HUDEP-2 (cell line): ENCODE measurements at regions not wholly inside any gene's neighbourhood (a gene's known extent, or its start where the extent isn't known, plus 50 kb on each side); places are given as distances from the start of the nearest gene placed in this dataset.

Experiments used
- DNase-seq, 76 experiments: peaks; one replicate each; lab custom pipeline; 2025; ENCODE audit not compliant: unreplicated experiment in 76 of 76; lab: John Stamatoyannopoulos, UW

DNA sequence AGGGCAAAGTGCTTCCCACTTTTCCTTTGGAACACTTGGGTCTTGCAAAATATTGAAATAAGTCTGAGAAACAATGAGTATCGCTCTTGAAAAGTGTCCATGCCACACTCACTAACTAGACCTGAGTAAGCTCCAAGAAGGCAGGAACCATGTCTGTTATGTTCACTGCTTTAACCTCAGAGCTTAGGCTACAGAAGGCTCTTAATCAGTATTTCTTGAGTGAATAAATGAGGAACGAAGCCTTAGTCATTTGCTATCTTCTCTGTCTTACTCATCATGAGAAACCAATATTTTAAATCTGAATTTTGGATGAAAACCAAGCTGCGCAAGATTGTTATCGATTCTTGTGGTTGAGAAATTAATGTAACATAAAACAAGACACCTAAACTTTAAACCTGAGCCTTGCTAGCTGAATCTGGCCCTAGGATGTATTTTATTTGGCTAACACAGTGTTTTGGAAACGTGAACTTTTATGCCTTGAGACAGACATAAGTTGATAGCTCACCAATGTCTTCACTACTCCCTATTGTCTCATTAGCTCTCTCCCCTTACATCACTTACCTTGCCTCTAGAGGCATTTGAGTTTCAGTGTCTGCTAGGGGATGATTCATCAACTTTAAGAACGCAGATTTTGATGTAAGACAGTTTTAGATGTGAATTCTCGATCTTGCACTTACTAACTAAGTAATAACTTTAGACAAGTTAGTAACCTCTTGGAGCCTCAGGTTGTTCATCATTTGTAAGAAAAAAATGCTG lies 392.8 kb upstream of the MEIS1 start:
- DNase-seq: no peak

- DNase-seq: no peak
These were observed 398.0 kb upstream of the MEIS1 start for GRCh38 chr2:66036948-66037347.

DNA sequence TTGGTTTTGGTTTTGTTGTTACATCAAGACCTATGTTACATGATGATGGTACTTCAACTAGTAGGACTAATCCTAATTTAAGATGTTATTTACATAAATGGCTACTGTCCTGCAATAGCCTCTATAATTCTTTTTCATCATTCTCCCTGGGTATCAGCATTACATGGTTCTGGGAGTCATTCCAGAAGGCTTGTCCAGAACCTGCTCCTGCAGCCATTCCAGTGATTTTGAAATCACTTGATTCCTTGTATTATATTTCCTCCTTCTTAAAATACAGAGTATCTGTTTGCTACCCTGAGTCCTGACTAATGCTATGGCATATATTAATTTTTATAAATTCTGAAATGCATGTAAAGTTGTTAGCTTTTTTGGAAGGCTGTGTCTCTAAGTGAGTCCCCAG lies 400.5 kb upstream of the MEIS1 start:
- no peak for DNase-seq

- DNase-seq: no peak
These were observed 402.6 kb upstream of the MEIS1 start for GRCh38 chr2:66032226-66032775.

DNA sequence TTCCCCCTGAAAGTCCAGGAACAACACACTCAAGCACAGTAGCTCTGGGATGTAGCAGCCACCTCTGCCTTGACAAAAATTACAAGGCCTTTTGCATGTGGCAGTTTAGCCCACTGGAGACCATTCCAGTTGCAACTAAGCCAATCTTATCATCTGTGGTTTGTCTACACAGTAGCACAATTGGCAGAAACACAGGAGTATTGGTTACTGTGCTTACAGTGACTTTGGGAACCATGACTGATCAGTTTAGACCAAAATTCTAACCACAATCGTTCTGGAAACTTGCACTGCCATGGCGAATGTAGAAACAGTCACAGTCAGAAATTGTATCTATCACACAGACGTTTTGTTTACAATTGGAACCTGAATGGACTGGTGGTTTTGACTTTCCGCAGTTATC lies 403.7 kb upstream of the MEIS1 start:
- DNase-seq: no peak

DNA sequence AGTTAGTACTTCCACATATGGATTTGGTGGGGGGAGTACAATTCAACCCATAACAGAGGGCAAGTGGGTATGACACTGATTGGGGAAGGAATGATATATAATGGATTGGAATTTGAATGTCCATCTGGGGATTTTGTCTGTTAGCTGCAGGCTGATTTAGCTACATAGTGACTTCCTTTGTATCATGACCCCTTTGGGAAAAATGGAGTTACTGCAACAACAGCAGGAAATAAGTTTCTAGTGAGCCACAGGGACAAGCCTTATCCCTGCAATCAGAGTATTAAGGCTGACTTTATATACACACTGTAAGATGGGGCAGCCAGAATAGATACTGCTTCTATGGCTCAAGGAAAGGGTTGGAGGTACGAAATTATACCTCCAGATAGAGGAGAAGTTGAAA lies 404.4 kb upstream of the MEIS1 start:
- DNase-seq: no peak

GRCh38 chr2:66024391-66024790 lies 410.5 kb upstream of the MEIS1 start:
- DNase-seq: no peak

DNA sequence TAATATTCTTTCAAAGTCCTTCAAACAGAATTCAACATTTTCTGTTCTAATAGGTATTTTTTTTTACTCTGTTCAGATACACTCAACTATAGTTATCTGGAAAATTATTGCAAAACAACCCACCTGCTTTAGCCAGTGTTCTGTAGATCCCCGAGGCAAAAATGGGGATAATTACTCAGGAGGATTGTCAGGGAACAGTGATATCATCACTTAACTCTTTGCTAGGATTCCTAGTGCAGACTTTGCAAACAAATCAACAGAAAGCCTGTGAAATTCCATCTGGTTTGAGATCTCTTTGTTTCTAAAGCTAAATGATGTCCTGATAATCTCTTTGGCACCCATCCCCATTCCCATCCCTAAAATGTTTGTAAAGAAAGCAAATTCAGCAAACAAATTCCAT lies 413.6 kb upstream of the MEIS1 start:
- no peak for DNase-seq

DNA sequence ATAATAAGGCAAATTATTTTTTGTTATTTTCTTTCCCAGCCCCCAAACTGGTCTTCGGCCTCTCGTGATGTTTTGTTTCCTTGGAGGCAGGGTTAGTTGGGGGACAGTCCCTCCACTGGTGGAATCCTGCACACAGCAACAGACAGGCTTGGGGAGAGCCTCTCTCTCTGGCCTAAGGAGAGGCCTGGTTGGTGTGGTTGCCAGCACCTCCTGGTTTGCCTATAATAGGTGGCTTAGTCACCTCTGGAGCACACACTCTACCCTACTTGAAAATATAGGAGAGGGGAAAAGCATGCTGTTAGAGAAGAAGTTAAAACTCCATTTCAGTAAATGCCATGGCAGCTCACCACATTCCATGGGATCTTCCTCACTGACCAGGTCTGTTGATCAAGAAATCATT lies 417.2 kb upstream of the MEIS1 start:
- no peak for DNase-seq

- DNase-seq: no peak
These were observed 420.5 kb upstream of the MEIS1 start for GRCh38 chr2:66014450-66014849.

DNA sequence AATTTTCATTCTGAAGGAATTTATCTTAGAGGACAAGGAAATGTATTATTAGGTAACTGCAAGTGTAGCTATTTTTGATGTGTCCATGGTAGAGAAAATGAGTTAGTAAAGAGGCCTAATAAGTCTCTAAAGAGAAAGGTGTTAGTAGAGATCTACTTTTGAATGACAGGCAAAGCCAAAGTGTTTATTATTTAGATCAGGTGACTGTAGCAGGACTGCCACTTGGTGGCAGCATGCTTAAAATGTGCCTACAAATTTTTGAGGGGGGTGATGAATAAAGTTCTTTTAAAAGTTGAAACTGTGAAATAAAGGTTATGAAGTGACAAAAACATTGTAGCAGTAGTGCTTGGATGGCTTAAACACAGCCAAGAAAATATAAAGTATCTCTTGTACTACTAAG lies 421.5 kb upstream of the MEIS1 start:
- no peak for DNase-seq

GRCh38 chr2:66003931-66004330 lies 431.0 kb upstream of the MEIS1 start:
- DNase-seq: no peak

DNA sequence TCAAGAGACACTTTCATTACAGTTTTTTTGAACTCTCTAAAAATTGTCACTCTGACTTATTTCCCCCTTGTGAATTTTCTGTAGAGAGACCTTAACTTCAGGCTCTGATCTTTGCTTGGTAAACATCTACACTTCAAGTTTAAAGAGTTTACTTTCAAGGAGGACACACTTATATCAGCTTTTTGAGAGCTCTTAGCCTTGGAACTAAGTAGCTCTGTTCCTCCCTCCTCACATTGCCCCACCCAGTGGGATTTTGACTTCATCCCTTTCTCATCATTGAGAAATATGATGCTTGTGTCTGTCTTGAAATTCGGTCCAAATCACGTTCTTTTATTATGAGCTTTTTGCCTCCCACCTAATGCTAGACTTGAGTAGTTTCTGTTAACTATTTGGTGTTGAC lies 433.4 kb upstream of the MEIS1 start:
- DNase-seq: no peak

GRCh38 chr2:66000901-66001300 lies 434.0 kb upstream of the MEIS1 start:
- no peak for DNase-seq

- DNase-seq: no peak
These were observed 435.1 kb upstream of the MEIS1 start for GRCh38 chr2:65999796-66000195.

- DNase-seq: no peak
These were observed 435.8 kb upstream of the MEIS1 start for GRCh38 chr2:65999103-65999502.

DNA sequence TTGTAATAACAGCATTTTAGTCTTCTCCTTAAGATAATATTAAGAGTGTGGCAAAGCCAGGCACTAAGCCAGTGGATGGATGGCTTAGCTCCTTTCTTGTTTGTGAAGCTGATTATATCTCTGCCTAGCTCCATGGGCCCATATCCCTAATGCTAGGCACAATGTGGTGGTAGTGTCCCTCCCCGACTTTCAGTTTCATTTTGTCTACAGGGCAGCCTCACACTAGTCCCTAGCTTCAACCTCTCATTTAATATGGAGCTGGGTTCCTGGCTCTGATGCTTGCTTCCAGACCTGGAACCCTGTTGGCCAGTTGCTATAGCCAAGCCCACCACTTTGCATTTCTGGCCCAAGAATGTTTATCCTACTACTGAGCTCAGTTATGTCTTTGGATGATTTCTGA lies 437.0 kb upstream of the MEIS1 start:
- DNase-seq: no peak

- no peak for DNase-seq
These were observed 442.7 kb upstream of the MEIS1 start for GRCh38 chr2:65992198-65992554.

GRCh38 chr2:65991381-65992197 lies 443.3 kb upstream of the MEIS1 start:
- DNase-seq: no peak

DNA sequence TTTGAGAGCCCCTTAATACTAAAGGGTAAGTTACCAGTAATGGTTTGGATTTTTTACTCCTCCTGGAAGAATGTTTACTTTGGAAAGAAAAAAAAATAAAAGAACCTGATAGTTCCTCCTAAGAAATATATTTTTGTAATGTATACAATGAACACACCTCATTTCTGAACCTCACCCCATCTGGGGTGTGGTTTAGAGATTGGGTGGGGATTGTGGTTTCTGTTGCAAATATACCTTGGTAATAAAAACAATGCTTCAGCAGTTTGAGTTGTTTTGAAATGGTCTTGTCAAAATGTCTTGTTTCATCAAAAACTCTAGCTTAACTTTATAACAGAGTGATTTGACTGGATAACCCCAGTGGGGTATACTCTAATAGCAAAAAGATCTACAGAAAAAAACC lies 448.9 kb upstream of the MEIS1 start:
- DNase-seq: no peak

DNA sequence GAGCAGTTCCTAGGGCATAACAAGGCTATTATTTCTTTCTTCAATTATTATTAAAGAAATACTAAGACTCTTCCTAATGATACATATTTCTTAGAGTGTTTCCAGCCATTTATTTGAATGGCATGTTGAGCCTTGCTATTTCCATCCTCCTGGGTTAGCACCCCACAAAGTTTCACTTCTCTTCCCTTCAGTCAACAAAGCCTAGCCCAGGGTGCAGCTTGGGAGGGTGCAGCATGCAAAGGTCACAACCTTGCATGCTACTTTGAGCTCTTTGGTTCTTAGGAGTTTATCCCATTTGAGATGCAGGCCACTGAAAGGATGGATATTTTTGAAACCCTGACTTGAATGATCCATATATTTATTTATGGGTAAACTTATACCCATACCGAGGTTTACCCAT lies 454.4 kb upstream of the MEIS1 start:
- no peak for DNase-seq

DNA sequence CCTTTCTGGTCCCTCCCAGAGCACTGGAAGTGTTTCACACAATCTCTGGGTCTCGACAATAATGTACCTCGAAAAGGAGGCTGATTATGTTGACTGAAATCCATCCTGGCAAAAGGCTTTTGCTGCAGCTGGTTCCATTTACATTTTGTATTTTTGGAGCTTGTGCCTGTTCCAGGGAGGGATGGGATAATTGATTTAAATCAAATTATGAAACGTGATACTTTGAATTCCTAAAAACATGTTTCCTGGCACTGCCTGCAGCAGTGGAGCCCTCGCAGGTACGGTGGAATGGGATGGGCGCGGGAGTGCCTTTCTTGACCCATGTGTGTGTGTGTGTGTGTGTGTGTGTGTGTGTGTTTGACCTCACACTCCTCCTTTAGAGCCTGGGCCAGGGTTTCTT lies 455.5 kb upstream of the MEIS1 start:
- DNase-seq: no peak
